ENCODE measurements at regions not wholly inside any gene's neighbourhood (a gene's known extent, or its start where the extent isn't known, plus 50 kb on each side); places are given as distances from the start of the nearest gene placed in this dataset.

GRCh38 chr2:128783193-128783671, 464.6 kb upstream of the HS6ST1 start:
- DNase-seq (ENCODE audit: low spot score) (peak; percentile 18), ATAC-seq (no peak)
- intact Hi-C loops (cut with DNase I) = no loop called here

- peak; percentile 44 for DNase-seq (ENCODE audit: low spot score)
- intact Hi-C loops (cut with DNase I) = no loop called here
- ATAC-seq = no peak
These were observed 465.2 kb upstream of the HS6ST1 start for GRCh38 chr2:128783896-128784295.

GRCh38 chr2:128784626-128785306, 466.1 kb upstream of the HS6ST1 start:
- DNase-seq (ENCODE audit: low spot score) (peak; percentile 15), ATAC-seq (no peak)
- intact Hi-C loops (cut with DNase I) = no loop called here

GRCh38 chr2:128786316-128786715, 467.6 kb upstream of the HS6ST1 start:
- intact Hi-C loops (cut with DNase I) = no loop called here
- DNase-seq (ENCODE audit: low spot score) (no peak), ATAC-seq (peak; percentile 17)

- ATAC-seq (peak; percentile 39), DNase-seq (ENCODE audit: low spot score) (no peak)
- intact Hi-C loops (cut with DNase I) = no loop called here
These were observed 468.2 kb upstream of the HS6ST1 start for GRCh38 chr2:128786741-128787478.

GRCh38 chr2:128787616-128788015, 468.9 kb upstream of the HS6ST1 start:
- intact Hi-C loops (cut with DNase I) = no loop called here
- no peak for DNase-seq (ENCODE audit: low spot score)
- ATAC-seq = no peak

GRCh38 chr2:128788636-128789220, 470.1 kb upstream of the HS6ST1 start:
- intact Hi-C loops (cut with DNase I) = no loop called here
- ATAC-seq = no peak
- DNase-seq (ENCODE audit: low spot score) = no peak

- ATAC-seq = no peak
- DNase-seq (ENCODE audit: low spot score) = no peak
- intact Hi-C loops (cut with DNase I) = no loop called here
These were observed 470.6 kb upstream of the HS6ST1 start for GRCh38 chr2:128789221-128789620.

- no peak for ATAC-seq
- DNase-seq (ENCODE audit: low spot score) = no peak
- intact Hi-C loops (cut with DNase I) = no loop called here
These were observed 471.2 kb upstream of the HS6ST1 start for GRCh38 chr2:128789776-128790455.

- ATAC-seq = no peak
- intact Hi-C loops (cut with DNase I) = no loop called here
- DNase-seq (ENCODE audit: low spot score) = no peak
These were observed 471.9 kb upstream of the HS6ST1 start for GRCh38 chr2:128790541-128791001.

- intact Hi-C loops (cut with DNase I) = no loop called here
- ATAC-seq (no peak), DNase-seq (ENCODE audit: low spot score) (no peak)
These were observed 472.7 kb upstream of the HS6ST1 start for GRCh38 chr2:128791120-128791984.

GRCh38 chr2:128791985-128792320, 473.3 kb upstream of the HS6ST1 start:
- intact Hi-C loops (cut with DNase I) = no loop called here
- no peak for ATAC-seq
- DNase-seq (ENCODE audit: low spot score) = no peak

GRCh38 chr2:128792476-128793054, 473.9 kb upstream of the HS6ST1 start:
- DNase-seq (ENCODE audit: low spot score) (no peak), ATAC-seq (no peak)
- intact Hi-C loops (cut with DNase I) = no loop called here

- DNase-seq (ENCODE audit: low spot score) (no peak), ATAC-seq (no peak)
- intact Hi-C loops (cut with DNase I) = no loop called here
These were observed 474.7 kb upstream of the HS6ST1 start for GRCh38 chr2:128793404-128793803.

- ATAC-seq (no peak), DNase-seq (ENCODE audit: low spot score) (no peak)
These were observed 475.6 kb upstream of the HS6ST1 start for GRCh38 chr2:128794285-128794684.

GRCh38 chr2:128796321-128796720, 477.7 kb upstream of the HS6ST1 start:
- intact Hi-C loops (cut with DNase I) = no loop called here
- no peak for ATAC-seq
- DNase-seq (ENCODE audit: low spot score) = no peak

More at GRCh38 chr2:128794285-128794684, 475.6 kb upstream of the HS6ST1 start:
- intact Hi-C loops (cut with DNase I) = no loop called here

- intact Hi-C loops (cut with DNase I) = no loop called here
- no peak for ATAC-seq
- DNase-seq (ENCODE audit: low spot score) = no peak
These were observed 478.4 kb upstream of the HS6ST1 start for GRCh38 chr2:128797092-128797491.

- DNase-seq (ENCODE audit: low spot score) (no peak), ATAC-seq (no peak)
- intact Hi-C loops (cut with DNase I) = no loop called here
These were observed 478.9 kb upstream of the HS6ST1 start for GRCh38 chr2:128797533-128797932.

Data from sciatic nerve (tissue), 2 donors.